Erythroblast (primary cell): ENCODE measurements at regions not wholly inside any gene's neighbourhood (a gene's known extent, or its start where the extent isn't known, plus 50 kb on each side); places are given as distances from the start of the nearest gene placed in this dataset.

Source experiments
- GATA1 ChIP-seq: IDR thresholded peaks from 2 replicates; pipeline ENCODE4 v1.6.1; 2011; ENCODE audit warnings: low read depth, mild to moderate bottlenecking, control low read depth, low read length, moderate library complexity
- POLR2A ChIP-seq: IDR thresholded peaks from 2 replicates; pipeline ENCODE4 v1.6.1; 2011; ENCODE audit warnings: mild to moderate bottlenecking, low read length

GRCh38 chr3:94539937-94540336 lies 477.1 kb downstream of the NSUN3 start:
- TF ChIP-seq POLR2A (no peak), GATA1 (no peak)
